AG09319 (cell line): ENCODE measurements at regions not wholly inside any gene's neighbourhood (a gene's known extent, or its start where the extent isn't known, plus 50 kb on each side); places are given as distances from the start of the nearest gene placed in this dataset.

Experiments used
- DNase-seq: peaks from one replicate; pipeline ENCODE4 v3.0.0-alpha.2; 2010; ENCODE audit warnings: low read depth; ENCODE audit errors: extremely low read depth
- CTCF ChIP-seq: IDR thresholded peaks from 2 replicates; pipeline ENCODE4 v1.5.1; 2011; ENCODE audit warnings: low read depth, mild to moderate bottlenecking, inconsistent platforms, low read length, moderate library complexity

GRCh38 chr6:168221000-168221399 lies 98.6 kb downstream of the DACT2 start:
- DNase-seq, result no peak
- TF ChIP-seq CTCF, result no peak

GRCh38 chr6:168219804-168220203 lies 99.8 kb downstream of the DACT2 start:
- no peak for DNase-seq
- no peak for TF ChIP-seq CTCF

GRCh38 chr6:168218785-168219566 lies 100.6 kb downstream of the DACT2 start:
- no peak for TF ChIP-seq CTCF
- DNase-seq, result no peak

GRCh38 chr6:168217880-168218537 lies 101.6 kb downstream of the DACT2 start:
- DNase-seq, result no peak
- no peak for TF ChIP-seq CTCF

- no peak for TF ChIP-seq CTCF
- no peak for DNase-seq
These were observed 102.2 kb downstream of the DACT2 start for GRCh38 chr6:168217216-168217879.

GRCh38 chr6:168216751-168217191 lies 102.8 kb downstream of the DACT2 start:
- DNase-seq, result no peak

More at GRCh38 chr6:168216751-168217191, 102.8 kb downstream of the DACT2 start:
- TF ChIP-seq CTCF, result no peak
